Pons (tissue), 1 donor: ENCODE measurements at regions not wholly inside any gene's neighbourhood (a gene's known extent, or its start where the extent isn't known, plus 50 kb on each side); places are given as distances from the start of the nearest gene placed in this dataset.

Source experiments
- DNase-seq: peaks from one replicate; pipeline ENCODE4 v3.0.0-alpha.2; 2016; ENCODE audit warnings: low spot score

GRCh38 chr2:138177693-138178092 lies 213.4 kb downstream of the HNMT start:
- no peak for DNase-seq

- no peak for DNase-seq
These were observed 216.6 kb downstream of the HNMT start for GRCh38 chr2:138180692-138181386.

GRCh38 chr2:138182250-138182936 lies 218.1 kb downstream of the HNMT start:
- DNase-seq = no peak

- no peak for DNase-seq
These were observed 218.7 kb downstream of the HNMT start for GRCh38 chr2:138182937-138183312.

GRCh38 chr2:138183705-138184104 lies 219.4 kb downstream of the HNMT start:
- peak; percentile 51 for DNase-seq

GRCh38 chr2:138184428-138184827 lies 220.2 kb downstream of the HNMT start:
- DNase-seq = no peak

- no peak for DNase-seq
These were observed 221.6 kb downstream of the HNMT start for GRCh38 chr2:138185827-138186226.

- DNase-seq = peak; percentile 84
These were observed 222.9 kb downstream of the HNMT start for GRCh38 chr2:138187221-138187620.

- no peak for DNase-seq
These were observed 226.7 kb downstream of the HNMT start for GRCh38 chr2:138190999-138191398.

- no peak for DNase-seq
These were observed 229.3 kb downstream of the HNMT start for GRCh38 chr2:138193416-138194213.

GRCh38 chr2:138201286-138201685 lies 237.0 kb downstream of the HNMT start:
- DNase-seq = no peak

- no peak for DNase-seq
These were observed 238.5 kb downstream of the HNMT start for GRCh38 chr2:138202762-138203161.

GRCh38 chr2:138205281-138205680 lies 241.0 kb downstream of the HNMT start:
- no peak for DNase-seq

- no peak for DNase-seq
These were observed 243.0 kb downstream of the HNMT start for GRCh38 chr2:138207074-138207930.

GRCh38 chr2:138209009-138209408 lies 244.7 kb downstream of the HNMT start:
- no peak for DNase-seq

GRCh38 chr2:138210487-138210886 lies 246.2 kb downstream of the HNMT start:
- DNase-seq = no peak

- DNase-seq = no peak
These were observed 248.2 kb downstream of the HNMT start for GRCh38 chr2:138212434-138212833.

- DNase-seq = no peak
These were observed 248.8 kb downstream of the HNMT start for GRCh38 chr2:138213084-138213483.

GRCh38 chr2:138213624-138214023 lies 249.4 kb downstream of the HNMT start:
- no peak for DNase-seq

- no peak for DNase-seq
These were observed 251.7 kb downstream of the HNMT start for GRCh38 chr2:138215958-138216357.

- DNase-seq = no peak
These were observed 253.7 kb downstream of the HNMT start for GRCh38 chr2:138217975-138218374.

- DNase-seq = no peak
These were observed 254.1 kb downstream of the HNMT start for GRCh38 chr2:138218397-138218796.
